GM18502 (cell line): ENCODE measurements at regions not wholly inside any gene's neighbourhood (a gene's known extent, or its start where the extent isn't known, plus 50 kb on each side); places are given as distances from the start of the nearest gene placed in this dataset.

Experiments used
- ATAC-seq: cut with Tn5 transposase; IDR thresholded peaks from one replicate; pipeline ENCODE4 v1.9.1; 2021; ENCODE audit warnings: mild to moderate bottlenecking; ENCODE audit not compliant: unreplicated experiment, poor library complexity

- no peak for ATAC-seq
Observed at GRCh38 chr3:127407026-127407939, 119.4 kb upstream of the PRR20G start.

DNA sequence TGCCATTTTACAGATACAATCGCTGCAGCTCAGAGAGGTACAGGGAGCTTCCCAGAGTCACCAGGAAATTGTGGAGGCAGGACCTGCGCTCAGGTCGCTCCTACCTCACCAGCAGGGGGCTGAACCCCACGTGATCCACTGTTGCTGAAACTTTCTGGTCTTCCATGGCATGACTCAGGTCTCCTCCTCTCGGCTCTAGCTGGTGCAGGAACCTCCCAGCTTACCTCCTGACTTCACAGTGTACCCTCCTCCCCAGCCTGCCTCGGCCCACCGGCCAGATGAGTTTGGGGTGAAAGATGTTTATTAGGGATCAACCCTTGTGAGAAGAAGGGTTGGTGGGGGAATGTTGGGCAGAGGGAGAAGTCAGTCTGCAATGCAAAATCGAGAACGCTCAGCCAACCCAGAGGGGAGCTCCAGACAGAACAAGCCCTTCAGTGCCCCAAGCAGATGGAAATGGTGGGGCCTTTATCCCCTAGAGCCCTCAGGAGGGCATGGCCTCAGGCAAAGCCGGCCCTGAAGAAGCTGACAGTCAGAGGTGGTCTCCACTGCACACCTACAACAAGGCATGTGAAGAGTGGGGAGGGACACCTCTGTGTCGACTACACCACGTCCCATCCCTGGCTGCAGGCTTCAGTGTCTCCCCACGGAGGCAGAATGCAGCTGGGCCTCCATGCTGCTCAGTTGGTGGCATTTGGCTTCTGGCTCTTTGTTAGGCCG is 118.6 kb upstream of the PRR20G start:
- no peak for ATAC-seq

DNA sequence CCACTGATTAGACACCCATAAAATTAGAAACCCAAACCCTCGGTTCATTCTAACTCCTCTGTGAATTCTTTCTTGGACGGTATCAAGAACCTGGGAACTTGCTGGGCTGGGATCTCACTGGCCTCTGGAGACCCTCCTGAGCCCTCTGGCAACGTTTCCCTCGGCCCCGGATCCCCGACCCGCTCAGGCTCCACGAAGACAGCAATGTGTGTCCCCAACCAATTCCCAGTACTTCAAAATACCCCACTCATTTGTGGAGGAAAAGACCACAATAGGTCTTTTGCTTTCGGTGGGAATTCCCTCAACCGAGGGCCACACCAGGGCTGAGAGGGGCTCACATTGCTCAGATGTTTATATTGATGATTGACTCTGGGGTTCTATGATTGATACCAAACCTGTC is 117.9 kb upstream of the PRR20G start:
- ATAC-seq = no peak

- no peak for ATAC-seq
Observed at GRCh38 chr3:127405010-127405598, 117.3 kb upstream of the PRR20G start.

DNA sequence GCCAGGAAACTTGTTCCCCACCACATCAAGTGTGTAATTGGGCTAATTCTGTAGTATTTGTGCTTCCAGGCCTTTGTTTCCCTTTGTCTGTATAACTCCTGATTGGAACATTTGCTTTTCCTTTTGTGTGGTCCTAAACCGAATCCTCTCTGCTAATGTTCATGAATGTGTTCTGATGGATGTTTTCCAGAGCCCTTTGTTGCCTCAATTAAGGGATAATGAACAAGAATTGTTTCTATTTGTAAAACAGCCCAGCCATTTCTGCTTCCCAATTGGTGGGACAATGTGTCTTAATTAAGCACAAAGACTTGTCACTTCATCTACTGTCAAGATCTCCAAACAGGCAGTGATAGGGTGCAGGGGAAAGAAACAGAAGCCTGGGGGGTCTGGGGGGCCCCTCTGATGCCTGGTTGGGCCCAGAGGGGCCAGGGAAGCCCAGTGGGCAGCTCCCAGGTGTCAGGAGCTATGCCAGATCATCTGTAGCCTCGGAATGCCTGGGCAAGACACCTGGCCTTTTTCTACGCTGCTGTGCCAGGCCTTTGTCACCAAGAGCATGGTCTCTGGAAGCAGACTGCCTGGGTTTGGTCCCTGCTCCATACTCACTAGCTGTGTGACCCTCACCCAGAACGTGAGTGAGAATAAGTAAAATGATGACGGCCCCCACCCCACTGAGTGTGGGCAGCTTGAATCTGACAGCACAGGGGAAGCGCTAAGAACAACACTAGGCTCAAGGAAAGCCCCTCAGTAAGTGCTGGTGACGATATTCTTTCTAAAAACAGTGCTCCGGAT is 116.6 kb upstream of the PRR20G start:
- no peak for ATAC-seq

GRCh38 chr3:127403795-127404194 is 115.9 kb upstream of the PRR20G start:
- no peak for ATAC-seq

- no peak for ATAC-seq
Observed at GRCh38 chr3:127399154-127399553, 111.3 kb upstream of the PRR20G start.

DNA sequence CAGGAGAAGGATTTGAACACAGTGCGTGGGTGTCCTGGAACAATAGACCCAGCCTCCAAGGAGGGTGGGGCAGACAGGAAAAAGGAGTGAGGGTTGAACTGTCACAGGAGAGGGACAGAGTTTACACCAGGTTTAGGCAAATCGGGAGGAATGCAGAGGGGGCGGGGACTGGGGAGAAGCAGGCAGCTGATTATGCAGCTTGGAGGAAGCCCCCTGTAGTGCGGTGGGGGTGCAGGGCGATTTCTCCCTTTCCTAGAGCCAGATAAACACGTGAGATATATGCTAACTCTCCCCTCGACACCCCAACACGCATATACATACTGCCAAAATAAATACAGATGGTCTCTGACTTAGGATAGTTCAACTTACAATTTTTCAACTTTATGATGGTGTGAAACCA is 108.6 kb upstream of the PRR20G start:
- ATAC-seq = no peak

DNA sequence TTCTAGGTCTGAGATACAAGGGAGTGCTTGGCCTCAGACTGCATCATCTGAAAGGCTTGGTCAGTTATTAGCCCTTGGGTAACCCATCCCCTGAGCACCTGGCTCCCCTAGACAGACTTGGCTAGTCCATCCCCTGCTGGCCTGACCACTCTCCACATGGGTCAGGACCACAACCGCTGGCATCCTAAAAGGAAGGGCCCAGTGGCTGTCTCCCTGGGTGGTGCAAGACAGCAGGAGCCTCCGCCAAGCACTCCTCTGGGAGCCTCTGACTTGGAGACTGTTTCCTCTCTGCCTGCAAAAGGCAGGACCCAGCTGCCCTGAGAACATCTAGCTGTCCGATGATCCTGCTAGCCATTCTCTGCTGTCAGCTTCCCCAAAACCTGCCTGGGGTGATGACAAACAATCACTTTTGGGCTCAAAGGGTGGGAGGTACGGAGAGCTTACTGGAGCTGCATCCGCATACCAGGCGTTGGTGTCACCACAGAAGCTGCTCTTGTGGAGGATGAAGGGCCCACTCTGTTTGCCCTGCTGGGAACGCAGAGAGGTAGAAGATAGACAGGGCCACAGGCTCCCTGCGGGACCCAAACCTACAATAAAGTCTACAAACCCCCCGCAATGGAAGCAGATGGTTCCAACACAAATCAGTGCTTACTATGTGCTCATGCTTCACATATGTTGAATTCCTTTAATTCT is 108.0 kb upstream of the PRR20G start:
- no peak for ATAC-seq

GRCh38 chr3:127394984-127395662 is 107.3 kb upstream of the PRR20G start:
- ATAC-seq = no peak

DNA sequence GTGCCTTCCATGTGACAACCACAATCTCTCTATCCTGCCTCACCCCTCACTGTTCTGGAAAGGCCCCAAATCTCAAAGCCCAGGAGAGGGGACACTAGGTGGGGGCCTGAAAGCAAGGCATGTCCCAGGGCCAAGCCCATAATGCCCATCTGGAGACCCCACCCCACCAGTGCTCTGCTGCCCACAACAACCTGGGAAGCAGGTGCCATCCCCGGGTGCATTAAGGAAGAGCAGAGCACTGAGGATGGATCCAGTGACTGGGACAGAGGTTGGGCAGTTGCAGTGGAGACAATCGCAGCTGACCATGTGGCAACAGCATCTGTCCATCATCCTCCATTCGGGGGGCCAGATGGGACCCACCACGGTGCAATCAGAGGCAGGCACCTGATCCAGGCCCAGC is 106.2 kb upstream of the PRR20G start:
- ATAC-seq = no peak

DNA sequence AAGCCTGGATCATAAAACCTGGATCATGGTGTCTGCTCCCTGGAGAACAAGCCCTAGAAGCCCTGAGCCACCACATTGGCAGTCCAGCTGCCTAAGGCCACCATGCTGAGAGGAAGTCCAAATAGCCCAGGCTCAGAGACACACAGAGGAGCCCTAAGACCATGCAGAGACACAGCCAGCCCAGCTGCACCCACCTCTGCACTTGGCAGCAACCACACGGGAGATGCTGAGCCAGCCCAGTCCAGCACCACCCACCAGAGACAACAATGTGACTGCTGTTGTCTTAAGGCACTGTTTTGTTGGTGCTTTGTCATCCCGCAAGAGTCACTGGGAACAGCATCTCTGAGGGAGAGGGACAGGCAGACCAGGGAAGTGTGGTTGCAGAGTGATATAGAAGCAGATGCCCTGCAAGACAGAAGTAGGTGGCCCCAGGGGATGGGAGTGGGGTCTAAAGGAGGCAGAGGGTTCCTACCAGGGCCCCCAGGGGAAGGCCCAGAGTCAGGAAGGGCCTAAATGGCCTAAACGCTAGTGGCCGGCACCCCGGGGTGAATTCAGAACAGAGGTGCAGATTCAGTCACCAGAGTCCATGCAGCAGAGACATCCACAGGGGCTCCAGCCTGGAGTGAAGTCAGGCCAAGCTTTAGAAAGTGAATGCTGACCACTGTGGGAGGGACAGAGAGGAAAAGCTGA is 105.4 kb upstream of the PRR20G start:
- ATAC-seq = no peak

GRCh38 chr3:127392156-127392490 is 104.3 kb upstream of the PRR20G start:
- ATAC-seq = no peak

DNA sequence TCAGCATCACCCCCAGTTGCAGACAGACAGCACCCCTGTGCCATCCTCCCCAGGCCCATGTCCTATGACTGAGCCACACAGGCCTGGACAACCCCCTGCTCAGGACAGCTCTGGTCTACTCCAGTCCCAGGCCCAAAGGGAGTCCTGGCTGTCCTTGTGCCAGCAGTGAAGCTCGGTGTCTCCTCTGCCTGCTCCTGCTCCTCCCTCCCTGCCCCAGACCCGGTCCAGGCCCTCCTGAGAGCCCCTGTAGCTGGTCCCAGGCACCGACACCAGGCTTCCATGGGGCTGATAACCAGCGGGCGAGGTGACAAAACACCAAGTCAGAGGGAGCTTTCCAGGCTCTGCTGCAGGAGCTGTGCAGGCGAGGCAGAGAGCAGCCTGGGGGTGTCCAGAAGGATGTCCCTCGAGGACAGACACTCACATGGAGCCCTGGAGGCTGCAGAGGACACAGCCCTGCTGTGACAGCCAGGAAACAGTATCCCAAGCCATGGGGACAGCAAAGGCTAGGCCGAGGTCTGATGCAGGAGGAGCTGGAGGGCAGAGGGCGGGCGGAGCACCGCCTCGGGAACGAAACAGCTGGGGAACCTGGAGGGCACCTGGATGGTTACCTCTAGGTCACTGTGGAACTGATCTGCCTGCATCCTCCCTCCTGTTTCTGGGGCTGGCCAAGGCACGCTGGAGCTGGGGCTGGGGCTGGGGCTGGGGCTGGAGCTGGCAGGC is 103.8 kb upstream of the PRR20G start:
- ATAC-seq = no peak

GRCh38 chr3:127390365-127391025 is 102.6 kb upstream of the PRR20G start:
- no peak for ATAC-seq

DNA sequence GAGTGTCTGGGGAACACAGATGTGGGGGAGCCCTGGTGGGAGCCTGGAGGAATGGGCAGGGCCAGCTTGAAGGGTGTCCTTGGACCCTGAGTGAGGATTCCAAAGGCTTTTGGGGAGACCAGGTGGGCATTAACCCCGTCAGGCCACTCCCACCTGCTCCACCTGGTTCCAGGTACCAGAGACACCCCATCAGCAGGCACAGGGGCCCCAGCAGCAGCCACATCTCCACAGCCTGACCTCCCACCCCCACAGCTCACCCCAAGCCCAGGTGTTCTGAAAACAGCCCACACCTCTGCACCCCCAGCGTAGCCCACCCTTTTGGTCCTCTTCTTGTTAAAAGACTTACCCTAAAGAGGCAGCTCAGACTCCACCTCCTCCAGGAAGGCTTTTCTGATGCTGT is 102.1 kb upstream of the PRR20G start:
- ATAC-seq = no peak

- ATAC-seq = no peak
Observed at GRCh38 chr3:127389420-127389819, 101.6 kb upstream of the PRR20G start.

DNA sequence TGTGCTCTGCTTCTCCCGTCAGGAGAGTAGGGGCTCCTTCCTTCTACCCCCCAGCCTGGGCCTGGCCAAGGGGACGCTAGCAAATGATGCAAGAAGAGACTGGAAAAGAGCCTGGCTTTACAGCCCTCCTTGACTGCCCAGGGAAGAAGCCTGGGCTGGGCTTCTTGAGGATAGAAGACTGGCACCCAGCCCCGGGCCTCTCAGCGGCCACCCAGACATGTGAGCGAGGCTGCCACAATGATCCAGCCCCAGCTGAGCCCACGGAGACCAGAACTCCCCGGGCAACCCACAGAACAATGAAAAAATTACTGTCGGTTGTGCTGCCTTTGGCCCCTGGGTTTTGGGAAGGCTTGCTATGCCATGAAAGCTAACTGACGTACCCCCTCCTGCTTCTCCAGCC is 100.6 kb upstream of the PRR20G start:
- no peak for ATAC-seq
